Right renal pelvis (tissue), 4 donors: ENCODE measurements at regions not wholly inside any gene's neighbourhood (a gene's known extent, or its start where the extent isn't known, plus 50 kb on each side); places are given as distances from the start of the nearest gene placed in this dataset.
"Not testable (repeated sequence)": the region's sequence is repeated elsewhere in the genome, so short reads cannot be mapped to it uniquely, and the experiment has no call there.

ENCODE experiments used
- DNase-seq, 4 donors: peaks; one replicate each; pipeline ENCODE4 v3.0.0-alpha.2; 2013; ENCODE audit warnings: low read depth in 4 of 4, low spot score in 3 of 4, missing footprints in 1 of 4

GRCh38 chr12:131247875-131248274 lies 294.2 kb downstream of the ADGRD1 start:
- not testable (repeated sequence) for DNase-seq

GRCh38 chr12:131249246-131250027 lies 295.7 kb downstream of the ADGRD1 start:
- DNase-seq = no peak

GRCh38 chr12:131250028-131250950 lies 296.6 kb downstream of the ADGRD1 start:
- no peak for DNase-seq

- no peak for DNase-seq
Observed at GRCh38 chr12:131250951-131251315, 297.2 kb downstream of the ADGRD1 start.

GRCh38 chr12:131251336-131252101 lies 297.8 kb downstream of the ADGRD1 start:
- no peak for DNase-seq

GRCh38 chr12:131253376-131254026 lies 299.8 kb downstream of the ADGRD1 start:
- DNase-seq = no peak

GRCh38 chr12:131254374-131254773 lies 300.7 kb downstream of the ADGRD1 start:
- DNase-seq = no peak

- DNase-seq = no peak
Observed at GRCh38 chr12:131258398-131258797, 304.7 kb downstream of the ADGRD1 start.

GRCh38 chr12:131260251-131260905 lies 306.7 kb downstream of the ADGRD1 start:
- no peak for DNase-seq

GRCh38 chr12:131260954-131261353 lies 307.2 kb downstream of the ADGRD1 start:
- DNase-seq = peak in 3 of 4 donors; percentile 8 to 18 (median 13)

GRCh38 chr12:131261906-131262305 lies 308.2 kb downstream of the ADGRD1 start:
- no peak for DNase-seq

GRCh38 chr12:131263626-131264025 lies 309.9 kb downstream of the ADGRD1 start:
- DNase-seq = no peak

GRCh38 chr12:131264635-131265034 lies 310.9 kb downstream of the ADGRD1 start:
- DNase-seq = no peak

GRCh38 chr12:131266591-131267467 lies 313.1 kb downstream of the ADGRD1 start:
- DNase-seq = no peak

GRCh38 chr12:131267576-131267975 lies 313.9 kb downstream of the ADGRD1 start:
- no peak for DNase-seq

GRCh38 chr12:131268123-131268522 lies 314.4 kb downstream of the ADGRD1 start:
- not testable (repeated sequence) for DNase-seq

- DNase-seq = not testable (repeated sequence)
Observed at GRCh38 chr12:131268571-131268970, 314.9 kb downstream of the ADGRD1 start.

- no peak for DNase-seq
Observed at GRCh38 chr12:131269551-131269950, 315.8 kb downstream of the ADGRD1 start.

- DNase-seq = not testable (repeated sequence)
Observed at GRCh38 chr12:131269977-131270376, 316.3 kb downstream of the ADGRD1 start.
